ENCODE measurements at regions not wholly inside any gene's neighbourhood (a gene's known extent, or its start where the extent isn't known, plus 50 kb on each side); places are given as distances from the start of the nearest gene placed in this dataset.
"Not testable (repeated sequence)": the region's sequence is repeated elsewhere in the genome, so short reads cannot be mapped to it uniquely, and the experiment has no call there.

GRCh38 chr17:64772845-64773299, 110.8 kb upstream of the SMURF2 start:
- DNase-seq = no peak

GRCh38 chr17:64771980-64772844, 110.1 kb upstream of the SMURF2 start:
- no peak for DNase-seq

- DNase-seq = no peak
Observed at GRCh38 chr17:64769712-64770111, 107.6 kb upstream of the SMURF2 start.

GRCh38 chr17:64767269-64767997, 105.3 kb upstream of the SMURF2 start:
- DNase-seq = no peak

- no peak for DNase-seq
Observed at GRCh38 chr17:64765191-64765889, 103.2 kb upstream of the SMURF2 start.

- no peak for DNase-seq
Observed at GRCh38 chr17:64750891-64751677, 89.0 kb upstream of the SMURF2 start.

- no peak for DNase-seq
Observed at GRCh38 chr17:64750478-64750877, 88.4 kb upstream of the SMURF2 start.

GRCh38 chr17:64749306-64749705, 87.2 kb upstream of the SMURF2 start:
- DNase-seq = no peak

GRCh38 chr17:64747938-64748540, 85.9 kb upstream of the SMURF2 start:
- DNase-seq = peak; percentile 50

- peak; percentile 54 for DNase-seq
Observed at GRCh38 chr17:64742326-64742725, 80.2 kb upstream of the SMURF2 start.

GRCh38 chr17:64741916-64742315, 79.8 kb upstream of the SMURF2 start:
- peak; percentile 83 for DNase-seq

- peak; percentile 69 for DNase-seq
Observed at GRCh38 chr17:64741038-64741641, 79.0 kb upstream of the SMURF2 start.

- DNase-seq = peak; percentile 66
Observed at GRCh38 chr17:64739316-64740058, 77.4 kb upstream of the SMURF2 start.

- peak; percentile 57 for DNase-seq
Observed at GRCh38 chr17:64736804-64737492, 74.8 kb upstream of the SMURF2 start.

- DNase-seq = peak; percentile 85
Observed at GRCh38 chr17:64732336-64733006, 70.4 kb upstream of the SMURF2 start.

- peak; percentile 81 for DNase-seq
Observed at GRCh38 chr17:64730023-64730422, 67.9 kb upstream of the SMURF2 start.

- DNase-seq = no peak
Observed at GRCh38 chr17:64729201-64729600, 67.1 kb upstream of the SMURF2 start.

- DNase-seq = no peak
Observed at GRCh38 chr17:64728041-64728695, 66.1 kb upstream of the SMURF2 start.

GRCh38 chr17:64726025-64726424, 63.9 kb upstream of the SMURF2 start:
- not testable (repeated sequence) for DNase-seq

Data from fibroblast of skin of back (primary cell).